Ovary (tissue), 7 donors: ENCODE measurements at regions not wholly inside any gene's neighbourhood (a gene's known extent, or its start where the extent isn't known, plus 50 kb on each side); places are given as distances from the start of the nearest gene placed in this dataset.

Experiments
- DNase-seq, 5 donors: peaks; one replicate each; pipeline ENCODE4 v3.0.0-alpha.2; 2019 to 2020
- H3K27ac ChIP-seq, 2 donors: fragments of 200-600 bp; one replicate each; pipeline versions ENCODE4 v1.5.1 to v1.8.0; 2019 to 2022
- H3K27me3 ChIP-seq: fragments of 200-600 bp; one replicate; pipeline ENCODE4 v1.8.0; 2022
- H3K36me3 ChIP-seq: fragments of 200-600 bp; sonication (generic); one replicate; pipeline ENCODE4 v1.5.1; 2019
- H3K4me1 ChIP-seq: one replicate; pipeline ENCODE4 v1.8.1; 2013; ENCODE audit warnings: mild to moderate bottlenecking, moderate library complexity; ENCODE audit not compliant: insufficient read depth
- H3K4me3 ChIP-seq: fragments of 200-600 bp; sonication (generic); one replicate; pipeline ENCODE4 v1.5.1; 2017
- H3K9me3 ChIP-seq, 2 donors: fragments of 200-600 bp in 1 of 2; sonication (generic) in 1 of 2; one replicate each; pipeline versions ENCODE4 v1.5.1 to v1.8.1; 2013 to 2019; ENCODE audit warnings: mild to moderate bottlenecking in 1 of 2, moderate library complexity in 1 of 2
- EP300 ChIP-seq: sonication (generic); formaldehyde crosslinking; IDR thresholded peaks from one replicate; pipeline ENCODE4 v1.6.1; 2017; ENCODE audit warnings: antibody characterized with exemption
- POLR2A ChIP-seq: fragments of 450-650 bp; IDR thresholded peaks from one replicate; pipeline ENCODE4 v1.6.1; 2017; ENCODE audit warnings: antibody characterized with exemption, mild to moderate bottlenecking, moderate library complexity
- WGBS, 3 donors: extraction: QIAGEN DNeasy Blood & Tissue Kit in 1 of 3; methylation state at CpG; one replicate each; pipeline versions ENCODE4 v1.1.5 to v1.1.7; 2013 to 2017; 5-methylcytosine and 5-hydroxymethylcytosine counted together
- intact Hi-C, 4 donors: fragments of 100-400 bp; cut with DNase I; formaldehyde crosslinking; loops; one replicate each; pipeline versions ENCODE4 v1.11.0 to v1.15.1; 2022 to 2023
- TF ChIP-seq, protein P1 (sequence below), 3 donors: fragments of 450-650 bp in 2 of 3; fragments of 200-600 bp in 1 of 3; IDR thresholded peaks; one replicate each; pipeline versions ENCODE4 v1.5.1 to v1.8.0; 2016 to 2022; ENCODE audit warnings: antibody characterized with exemption in 3 of 3, mild to moderate bottlenecking in 1 of 3
- donor health status: DM: no; HTN: no; CAD: no; lungs with moderate emphysema.
- donor health status: DM: no; HTN: no; CAD: no.
- donor health status: Bipolar disorder and iron deficiency.
- donor health status: DM: no; HTN: no; CAD: no.
- donor health status: DM: yes; HTN: yes; CAD: no.

DNA sequence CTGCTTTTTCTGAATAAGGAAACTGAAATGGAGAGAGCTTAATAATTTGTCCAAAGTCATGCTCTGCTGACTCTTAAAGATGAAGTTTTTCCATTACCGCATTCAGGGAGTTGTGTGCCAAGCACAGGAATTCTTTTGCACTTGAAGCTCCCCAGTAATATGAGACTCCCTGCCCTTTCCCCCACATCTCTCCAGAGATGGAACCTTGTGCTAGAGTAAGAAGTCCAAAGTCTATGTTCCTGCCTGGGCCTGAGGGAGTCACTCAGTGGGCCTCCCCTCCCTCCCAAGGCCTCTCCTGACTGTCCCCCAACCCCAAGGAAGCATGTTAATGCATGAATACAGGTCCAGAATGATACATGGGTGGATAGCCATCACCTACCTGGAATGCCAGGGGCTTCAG, 173.3 kb upstream of the SEMA6A start:
- TF ChIP-seq EP300 = no peak
- TF ChIP-seq POLR2A = no peak
- TF ChIP-seq, protein P1, sequence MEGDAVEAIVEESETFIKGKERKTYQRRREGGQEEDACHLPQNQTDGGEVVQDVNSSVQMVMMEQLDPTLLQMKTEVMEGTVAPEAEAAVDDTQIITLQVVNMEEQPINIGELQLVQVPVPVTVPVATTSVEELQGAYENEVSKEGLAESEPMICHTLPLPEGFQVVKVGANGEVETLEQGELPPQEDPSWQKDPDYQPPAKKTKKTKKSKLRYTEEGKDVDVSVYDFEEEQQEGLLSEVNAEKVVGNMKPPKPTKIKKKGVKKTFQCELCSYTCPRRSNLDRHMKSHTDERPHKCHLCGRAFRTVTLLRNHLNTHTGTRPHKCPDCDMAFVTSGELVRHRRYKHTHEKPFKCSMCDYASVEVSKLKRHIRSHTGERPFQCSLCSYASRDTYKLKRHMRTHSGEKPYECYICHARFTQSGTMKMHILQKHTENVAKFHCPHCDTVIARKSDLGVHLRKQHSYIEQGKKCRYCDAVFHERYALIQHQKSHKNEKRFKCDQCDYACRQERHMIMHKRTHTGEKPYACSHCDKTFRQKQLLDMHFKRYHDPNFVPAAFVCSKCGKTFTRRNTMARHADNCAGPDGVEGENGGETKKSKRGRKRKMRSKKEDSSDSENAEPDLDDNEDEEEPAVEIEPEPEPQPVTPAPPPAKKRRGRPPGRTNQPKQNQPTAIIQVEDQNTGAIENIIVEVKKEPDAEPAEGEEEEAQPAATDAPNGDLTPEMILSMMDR (IDR thresholded peaks at IDR 0.05) = no peak
- DNase-seq = no peak
- Histone ChIP-seq H3K4me3 (no peak overlapping the region), H3K36me3 (no peaks in the 10 kb centered on the region), H3K27ac (no peak overlapping the region), H3K9me3 (no peaks in the 10 kb centered on the region), H3K4me1 (no peaks in the 10 kb centered on the region), H3K27me3 (no peaks in the 10 kb centered on the region)
- 59 to 74% (median 72%) methylated on average over 1 of the region's 1 CpG for WGBS, 3 donors
- intact Hi-C loops = no loop called here

DNA sequence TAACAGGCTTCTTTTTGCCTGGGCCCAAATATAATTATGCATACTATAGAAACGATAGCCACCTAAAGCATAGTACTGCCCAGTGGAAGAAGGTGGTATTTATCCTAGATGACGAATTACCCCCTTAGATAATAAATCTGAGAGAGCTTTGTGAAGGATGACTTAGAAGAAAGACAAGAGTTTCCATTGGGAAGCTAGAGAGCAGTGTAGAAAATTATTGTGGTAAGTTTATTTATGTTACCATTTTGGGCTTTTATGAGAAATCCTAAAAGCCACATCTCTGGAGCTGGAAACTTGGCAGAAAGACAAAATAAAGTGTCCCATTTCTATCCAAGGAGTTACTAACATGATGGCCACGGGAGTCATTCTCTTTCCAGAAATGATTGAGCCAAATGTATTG, 172.0 kb upstream of the SEMA6A start:
- intact Hi-C loops = no loop called here
- DNase-seq = no peak
- TF ChIP-seq, protein P1 (IDR thresholded peaks at IDR 0.05) = no peak
- no peak for TF ChIP-seq EP300
- WGBS, 3 donors = 68 to 77% (median 74%) methylated on average over 3 of the region's 3 CpGs
- Histone ChIP-seq H3K9me3 (no peaks in the 10 kb centered on the region), H3K36me3 (no peaks in the 10 kb centered on the region), H3K4me3 (no peak overlapping the region), H3K27ac (no peak overlapping the region), H3K4me1 (no peaks in the 10 kb centered on the region), H3K27me3 (no peaks in the 10 kb centered on the region)

DNA sequence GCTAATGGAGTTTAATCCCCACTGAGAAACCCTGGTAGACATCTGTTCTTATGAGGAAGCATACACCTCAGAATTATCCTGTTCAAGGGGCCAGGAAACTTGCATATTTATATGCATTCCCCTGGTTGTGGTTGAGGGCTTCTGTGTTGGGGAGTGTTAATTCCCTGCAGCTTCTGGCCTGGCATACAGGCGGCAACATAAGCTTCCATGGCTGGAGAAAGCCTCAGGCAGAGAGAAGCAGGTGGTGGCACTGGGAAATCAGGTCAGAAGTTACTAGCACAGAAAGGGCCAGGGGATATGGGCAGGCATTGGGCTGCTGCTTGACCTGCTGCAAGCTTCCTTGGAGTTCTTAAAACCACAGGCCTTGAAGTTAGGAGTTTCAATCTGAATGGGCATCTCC, 166.1 kb upstream of the SEMA6A start:
- intact Hi-C loops = no loop called here
- DNase-seq = no peak
- peaks cover 2% of the 10 kb centered on the region for H3K4me1 ChIP-seq
- 95 to 100% (median 100%) methylated on average over 1 of the region's 1 CpG for WGBS, 3 donors
- H3K27ac ChIP-seq = no peak overlapping the region
- H3K36me3 ChIP-seq = no peaks in the 10 kb centered on the region
- H3K27me3 ChIP-seq = no peaks in the 10 kb centered on the region
- TF ChIP-seq EP300 (no peak), POLR2A (no peak)
- TF ChIP-seq, protein P1 (IDR thresholded peaks at IDR 0.05) = no peak
- no peak overlapping the region for H3K4me3 ChIP-seq
- no peaks in the 10 kb centered on the region for H3K9me3 ChIP-seq

DNA sequence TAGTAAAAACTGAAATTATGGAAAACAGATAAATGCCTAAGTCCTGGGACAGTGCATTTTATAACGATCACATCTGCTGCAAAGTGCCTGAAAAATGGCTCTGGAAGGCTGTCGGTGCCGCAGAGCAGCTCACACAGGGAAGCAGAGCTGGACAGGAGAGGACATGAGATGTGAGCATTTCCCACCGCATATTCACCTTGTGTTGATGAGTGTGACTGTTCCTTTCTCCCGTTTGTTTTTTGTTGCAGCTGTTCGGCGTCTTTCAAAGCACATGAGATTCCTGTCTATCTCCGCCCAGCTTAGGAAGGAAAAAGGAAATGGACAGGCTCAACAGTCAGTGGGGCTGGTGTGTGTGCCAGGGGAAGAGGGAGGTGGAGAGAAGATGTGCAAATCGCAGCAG, 164.9 kb upstream of the SEMA6A start:
- TF ChIP-seq, protein P1 (IDR thresholded peaks at IDR 0.05) = no peak
- TF ChIP-seq POLR2A = no peak
- no peak for TF ChIP-seq EP300
- WGBS, 3 donors = 8 to 24% (median 12%) methylated on average over 9 of the region's 9 CpGs
- Histone ChIP-seq H3K4me1 (peaks cover 2% of the 10 kb centered on the region), H3K27ac (no peak overlapping the region), H3K4me3 (no peak overlapping the region), H3K27me3 (no peaks in the 10 kb centered on the region), H3K9me3 (no peaks in the 10 kb centered on the region), H3K36me3 (no peaks in the 10 kb centered on the region)
- intact Hi-C loops = no loop called here
- DNase-seq = no peak
